H7 (cell line): ENCODE measurements at regions not wholly inside any gene's neighbourhood (a gene's known extent, or its start where the extent isn't known, plus 50 kb on each side); places are given as distances from the start of the nearest gene placed in this dataset.

Experiments
- DNase-seq: peaks from one replicate; pipeline ENCODE4 v3.0.0; 2012
- H3K27me3 ChIP-seq: 2 replicates; pipeline ENCODE4 v1.6.0; 2011; ENCODE audit warnings: mild to moderate bottlenecking, low read length; ENCODE audit not compliant: control insufficient read depth, insufficient read depth
- H3K36me3 ChIP-seq: replicated peaks from 2 replicates; pipeline ENCODE4 v1.5.1; 2011; ENCODE audit warnings: low read length; ENCODE audit not compliant: control insufficient read depth, insufficient read depth
- H3K4me3 ChIP-seq: 2 replicates; pipeline ENCODE4 v1.5.1; 2011; ENCODE audit warnings: low read depth, mild to moderate bottlenecking, control low read depth, low read length, moderate library complexity; ENCODE audit not compliant: insufficient read depth

DNA sequence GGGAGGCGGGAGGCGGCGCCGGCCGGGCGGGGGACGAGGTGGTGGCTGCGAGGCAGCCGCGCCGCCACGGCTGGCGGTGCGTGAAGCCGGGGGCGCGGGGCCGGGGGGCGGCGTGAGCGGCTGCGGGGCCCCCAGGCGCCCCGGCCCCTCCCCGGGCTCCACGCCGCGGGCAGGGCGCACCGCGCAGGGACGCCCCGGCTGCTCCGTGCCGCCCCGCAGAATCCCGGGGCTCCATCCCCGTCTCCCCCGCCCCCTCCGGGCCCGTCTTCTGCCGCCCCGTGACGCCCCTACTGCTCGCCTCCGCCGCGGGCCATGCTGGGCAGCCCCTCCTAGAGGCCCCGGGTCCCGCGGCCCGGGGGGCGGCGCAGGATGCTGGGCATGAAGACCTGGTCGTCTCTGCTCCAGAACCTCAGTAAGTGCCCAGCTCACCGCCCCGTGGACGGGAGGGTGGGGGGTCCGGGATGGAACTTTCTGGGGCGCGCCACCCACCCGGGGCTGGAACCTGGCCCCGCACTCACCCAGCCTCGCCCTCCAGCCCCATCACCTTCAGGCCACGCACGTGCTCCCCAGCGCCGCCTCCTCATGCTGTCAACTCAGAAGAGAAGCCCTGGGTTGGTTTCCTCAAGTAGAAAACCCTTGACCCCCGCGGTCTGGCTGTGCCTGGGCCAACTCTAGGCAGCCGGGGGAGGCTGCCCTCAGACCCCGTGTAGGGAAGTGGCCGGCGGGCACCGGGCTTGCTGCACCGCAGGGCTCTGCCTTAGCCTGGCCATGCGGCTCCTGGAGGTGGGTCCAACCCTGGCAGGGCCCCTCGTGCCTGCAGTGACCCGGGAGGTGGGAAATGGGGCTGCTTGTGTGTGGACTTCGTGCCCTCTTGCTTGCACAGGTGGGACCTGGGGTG is 150.2 kb upstream of the GSE1 start:
- H3K27me3 ChIP-seq = peaks cover 19% of the 10 kb centered on the region
- H3K36me3 ChIP-seq = no peaks in the 10 kb centered on the region
- H3K4me3 ChIP-seq = peak overlapping the region; percentile 24
- peak; percentile 86 for DNase-seq

DNA sequence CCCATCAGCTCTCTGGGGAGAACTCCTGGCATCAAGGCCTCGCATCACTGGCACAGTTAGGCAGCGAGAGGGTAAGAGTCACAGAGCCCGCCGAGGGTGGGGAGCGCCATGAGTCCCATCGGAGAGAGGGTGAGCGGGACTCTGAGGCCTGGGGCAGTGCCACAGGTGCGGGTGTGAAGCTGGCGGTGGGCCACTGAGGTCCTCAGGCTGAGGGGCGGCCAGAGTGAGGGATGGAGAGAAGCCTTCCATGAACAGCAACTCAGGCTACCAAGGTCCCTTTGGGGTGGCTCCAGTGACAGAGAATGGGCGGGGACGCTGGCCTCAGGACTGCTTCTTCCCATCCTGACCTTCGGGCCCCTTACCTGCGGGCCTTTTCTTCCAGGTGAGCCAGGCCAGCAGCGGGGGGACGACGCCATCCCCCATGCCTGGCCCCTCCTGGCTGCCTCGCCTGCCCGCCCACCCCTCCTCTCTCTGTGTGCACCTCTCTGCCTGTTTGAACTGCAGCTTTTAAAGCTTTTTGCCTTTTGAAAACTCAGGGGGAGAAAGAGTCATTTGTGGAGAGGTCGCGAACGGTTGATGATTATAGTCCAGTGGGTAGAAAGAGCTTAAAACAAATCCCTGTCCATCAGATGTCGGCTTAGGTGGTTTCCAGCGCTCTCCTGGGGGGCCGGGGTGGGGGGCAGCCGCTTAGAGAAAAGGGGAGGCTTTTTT is 149.3 kb upstream of the GSE1 start:
- Histone ChIP-seq H3K4me3 (no peak overlapping the region), H3K36me3 (no peaks in the 10 kb centered on the region), H3K27me3 (peaks cover 19% of the 10 kb centered on the region)
- DNase-seq = peak; percentile 72

DNA sequence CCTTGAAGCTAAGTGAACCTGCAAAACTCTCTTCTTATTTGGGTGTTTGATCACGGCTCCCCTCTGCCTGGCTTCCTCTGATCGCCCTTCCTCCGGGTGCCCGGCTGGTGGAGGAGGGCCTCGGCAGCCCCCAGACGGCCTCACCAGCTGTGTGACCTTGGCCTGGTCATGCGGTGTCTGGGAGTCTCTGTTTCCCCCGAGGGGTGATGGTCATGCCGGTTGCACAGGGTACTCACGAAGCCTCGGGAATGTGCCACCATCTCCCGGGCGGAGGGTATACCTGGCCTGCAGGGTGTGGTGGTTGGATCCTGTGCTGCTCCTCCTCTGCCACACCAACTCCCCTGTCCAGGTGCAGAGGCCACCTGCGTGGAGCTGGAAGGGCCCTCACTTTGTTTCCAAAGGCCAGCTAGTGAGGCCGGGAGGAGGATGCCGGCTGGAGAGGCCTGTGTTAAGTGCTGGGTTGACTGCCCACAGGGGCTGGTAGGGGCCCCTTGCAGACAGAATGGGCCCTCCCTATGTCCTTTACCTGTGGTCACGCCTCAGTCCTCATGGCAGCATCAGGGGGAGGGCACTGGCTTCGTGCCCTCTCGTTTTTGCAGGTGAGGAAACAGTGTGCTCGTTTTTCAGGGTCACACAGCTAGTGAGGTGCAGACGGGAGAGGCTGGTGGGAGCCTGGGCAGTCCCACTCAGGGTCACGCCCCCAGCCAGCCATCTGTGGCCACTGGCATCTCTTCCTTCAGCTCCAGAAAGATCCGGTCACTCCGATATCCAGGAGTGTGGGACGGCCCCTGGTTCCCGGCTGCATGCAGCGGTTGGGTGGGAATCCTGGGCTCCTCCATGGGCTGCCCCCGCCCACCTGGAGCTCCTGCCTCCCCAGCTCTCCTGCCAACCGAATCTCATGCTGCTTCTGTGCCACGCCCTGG is 148.5 kb upstream of the GSE1 start:
- H3K27me3 ChIP-seq = peaks cover 19% of the 10 kb centered on the region

DNA sequence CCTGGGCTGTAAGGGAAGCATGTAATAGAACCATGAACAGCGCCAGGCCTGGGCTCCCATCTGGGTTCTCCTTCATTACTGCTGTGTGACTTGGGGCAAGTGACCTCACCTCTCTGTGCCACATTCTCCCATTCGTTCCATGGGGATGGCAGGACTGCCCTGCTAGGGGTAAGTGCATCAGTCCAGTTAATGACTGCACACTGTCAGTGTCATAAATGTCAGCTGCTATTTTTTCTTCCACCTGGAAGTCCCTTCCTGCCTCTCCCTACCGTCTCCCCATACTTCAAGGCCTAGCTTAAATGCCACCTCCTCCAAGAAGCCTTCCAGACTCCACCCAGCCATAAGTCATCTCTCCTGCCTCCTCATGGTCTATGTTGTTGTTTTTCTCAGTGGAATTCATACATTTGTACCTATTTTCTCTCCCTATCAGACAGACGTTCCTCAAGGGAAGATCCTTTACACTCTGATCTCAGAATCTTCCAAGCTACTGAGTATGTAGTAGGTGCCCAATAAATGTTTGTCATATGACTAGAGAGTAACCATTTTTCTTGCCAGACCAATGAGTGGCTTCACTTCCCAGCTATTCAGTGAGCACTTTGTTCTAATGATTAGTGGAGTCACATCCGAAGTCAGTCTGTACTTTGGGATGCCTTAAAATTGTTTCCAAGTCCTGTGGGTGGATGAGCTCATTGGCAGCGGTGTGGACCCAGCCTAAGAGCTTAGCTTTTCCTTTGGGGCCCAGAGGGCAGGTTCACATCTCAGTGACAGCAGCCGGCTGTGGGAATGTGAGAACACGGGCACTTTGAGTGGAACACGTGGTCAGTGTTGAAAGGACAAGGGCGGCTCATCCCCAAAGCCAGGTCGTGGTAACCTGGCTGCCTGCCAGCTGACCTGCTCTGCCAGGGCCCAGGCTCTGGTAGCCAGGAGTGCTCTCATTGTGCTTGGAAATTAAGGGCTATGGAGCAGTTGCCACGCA is 147.5 kb upstream of the GSE1 start:
- no peak overlapping the region for H3K4me3 ChIP-seq
- DNase-seq = no peak
- no peaks in the 10 kb centered on the region for H3K36me3 ChIP-seq
- peaks cover 19% of the 10 kb centered on the region for H3K27me3 ChIP-seq

More for the DNA sequence above, 148.5 kb upstream of the GSE1 start:
- no peak for DNase-seq
- Histone ChIP-seq H3K36me3 (no peaks in the 10 kb centered on the region), H3K4me3 (no peak overlapping the region)

DNA sequence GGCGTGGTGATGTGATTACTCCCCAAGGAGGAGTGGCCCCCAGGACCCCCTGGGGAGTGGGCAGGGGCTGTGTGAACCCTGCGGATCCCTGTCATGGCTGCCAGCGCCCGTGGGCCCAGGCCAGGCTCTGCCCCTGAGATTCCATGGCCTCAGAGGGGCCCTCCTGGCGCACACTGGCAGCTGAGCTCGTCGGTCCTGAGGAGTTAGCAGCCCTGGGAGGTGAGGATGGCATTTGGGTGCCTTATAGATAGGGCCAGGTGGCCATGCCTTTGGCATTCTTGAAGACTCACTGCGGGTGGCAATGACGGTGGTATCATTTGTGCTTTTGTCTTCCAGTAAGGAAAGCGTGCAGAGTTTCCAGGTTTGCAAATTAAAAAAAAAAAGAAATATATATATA is 146.8 kb upstream of the GSE1 start:
- H3K36me3 ChIP-seq = no peaks in the 10 kb centered on the region
- DNase-seq = no peak
- H3K4me3 ChIP-seq = no peak overlapping the region
- peaks cover 15% of the 10 kb centered on the region for H3K27me3 ChIP-seq

GRCh38 chr16:85466989-85467388 is 146.1 kb upstream of the GSE1 start:
- H3K4me3 ChIP-seq = no peak overlapping the region
- no peaks in the 10 kb centered on the region for H3K36me3 ChIP-seq
- DNase-seq = no peak
- H3K27me3 ChIP-seq = peaks cover 12% of the 10 kb centered on the region

DNA sequence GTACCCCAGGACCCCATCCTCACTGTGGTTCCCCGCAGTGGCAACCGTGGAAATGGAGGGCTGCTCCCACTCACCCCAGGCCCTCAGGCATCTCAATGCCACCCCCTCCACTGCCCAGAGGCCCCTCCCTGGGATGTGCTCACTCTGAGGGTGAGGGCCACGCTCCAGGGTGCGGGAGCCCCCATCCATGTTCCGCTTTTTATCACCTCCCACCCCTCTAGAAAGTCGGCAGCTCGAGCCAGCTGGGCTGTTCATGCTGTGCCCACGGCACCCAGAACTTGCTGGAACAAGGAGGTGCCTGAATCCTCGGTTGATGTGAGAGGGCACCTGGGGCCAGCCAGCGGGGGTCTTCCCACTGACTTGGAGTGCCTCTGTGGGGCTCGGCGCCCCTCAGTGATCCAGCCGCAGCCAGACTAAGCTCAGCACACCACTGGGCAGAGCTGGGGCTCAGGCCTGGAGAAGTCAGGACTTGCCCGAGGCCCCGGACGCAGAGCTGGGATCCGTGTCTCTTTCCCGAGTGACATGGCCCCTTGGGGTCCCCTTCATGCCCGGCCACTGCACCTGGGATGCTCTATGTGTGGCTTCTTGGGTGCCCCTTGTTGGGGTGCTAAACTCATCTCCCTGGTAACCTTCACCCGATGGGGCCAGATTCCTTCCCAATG is 143.1 kb upstream of the GSE1 start:
- Histone ChIP-seq H3K36me3 (no peaks in the 10 kb centered on the region), H3K4me3 (no peak overlapping the region), H3K27me3 (no peaks in the 10 kb centered on the region)
- peak; percentile 71 for DNase-seq

GRCh38 chr16:85470873-85471272 is 142.2 kb upstream of the GSE1 start:
- Histone ChIP-seq H3K27me3 (no peaks in the 10 kb centered on the region), H3K4me3 (no peak overlapping the region), H3K36me3 (no peaks in the 10 kb centered on the region)
- DNase-seq = no peak

- Histone ChIP-seq H3K27me3 (no peaks in the 10 kb centered on the region), H3K36me3 (no peaks in the 10 kb centered on the region), H3K4me3 (no peak overlapping the region)
- DNase-seq = no peak
These were observed 141.4 kb upstream of the GSE1 start for GRCh38 chr16:85471469-85472431.

- no peaks in the 10 kb centered on the region for H3K27me3 ChIP-seq
- no peak overlapping the region for H3K4me3 ChIP-seq
These were observed 140.6 kb upstream of the GSE1 start for GRCh38 chr16:85472514-85472913.

DNA sequence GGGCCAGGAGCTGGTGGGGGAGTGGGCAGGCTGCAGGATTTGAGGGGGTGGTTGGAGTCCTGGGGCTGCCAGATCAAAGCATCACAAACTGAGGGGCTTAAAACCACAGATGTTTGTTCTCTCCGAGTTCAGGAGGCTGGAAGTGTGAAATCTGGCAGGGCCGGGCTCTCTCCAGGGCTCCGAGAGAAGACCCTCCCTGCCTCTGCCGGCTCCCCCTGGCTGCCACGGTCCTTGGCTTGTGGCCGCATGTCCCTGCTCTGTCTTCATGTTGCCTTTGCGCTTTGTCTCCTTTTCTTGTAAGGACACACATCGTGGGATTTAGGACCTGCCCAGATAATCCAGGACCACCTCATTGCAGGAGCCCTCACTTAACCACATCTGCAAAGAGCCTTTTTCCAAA is 139.8 kb upstream of the GSE1 start:
- Histone ChIP-seq H3K4me3 (no peak overlapping the region), H3K36me3 (no peaks in the 10 kb centered on the region), H3K27me3 (no peaks in the 10 kb centered on the region)
- DNase-seq = peak; percentile 78

More at GRCh38 chr16:85472514-85472913, 140.6 kb upstream of the GSE1 start:
- DNase-seq = no peak
- no peaks in the 10 kb centered on the region for H3K36me3 ChIP-seq

GRCh38 chr16:85473909-85474620 is 139.1 kb upstream of the GSE1 start:
- peak; percentile 86 for DNase-seq
- Histone ChIP-seq H3K27me3 (no peaks in the 10 kb centered on the region), H3K36me3 (no peaks in the 10 kb centered on the region), H3K4me3 (no peak overlapping the region)
